Right lobe of liver (tissue), 6 donors: ENCODE measurements at regions not wholly inside any gene's neighbourhood (a gene's known extent, or its start where the extent isn't known, plus 50 kb on each side); places are given as distances from the start of the nearest gene placed in this dataset.

ENCODE experiments used
- ATAC-seq, 4 donors: fragments of 200-7000 bp; cut with Tn5 transposase; one replicate each; pipeline ENCODE4 v1.9.1; 2020; ENCODE audit warnings: mild to moderate bottlenecking in 4 of 4, moderate library complexity in 4 of 4
- DNase-seq, 3 donors: peaks; one replicate each; pipeline ENCODE4 v3.0.0-alpha.2; 2020
- H3K27ac ChIP-seq, 3 donors: fragments of 200-600 bp; one replicate each; pipeline ENCODE4 v1.8.0; 2022
- H3K27me3 ChIP-seq, 2 donors: fragments of 200-600 bp; one replicate each; pipeline ENCODE4 v1.8.0; 2022
- H3K36me3 ChIP-seq, 4 donors: fragments of 200-600 bp; sonication (generic) in 1 of 4; one replicate each; pipeline versions ENCODE4 v1.5.1 to v1.8.0; 2017 to 2022; ENCODE audit warnings: control low read depth in 1 of 4
- H3K4me1 ChIP-seq, 4 donors: fragments of 200-600 bp; sonication (generic) in 1 of 4; one replicate each; pipeline versions ENCODE4 v1.5.1 to v1.8.0; 2017 to 2022; ENCODE audit warnings: control low read depth in 1 of 4
- H3K4me3 ChIP-seq, 3 donors: fragments of 200-600 bp; one replicate each; pipeline ENCODE4 v1.8.0; 2022
- H3K9me3 ChIP-seq, 4 donors: fragments of 200-600 bp; sonication (generic) in 1 of 4; one replicate each; pipeline versions ENCODE4 v1.5.1 to v1.8.0; 2017 to 2022; ENCODE audit warnings: control low read depth in 1 of 4
- CTCF ChIP-seq, 4 donors: fragments of 200-600 bp in 3 of 4; fragments of 450-650 bp in 1 of 4; IDR thresholded peaks; one replicate each; pipeline versions ENCODE4 v1.5.1 to v1.8.0; 2016 to 2022; ENCODE audit warnings: antibody characterized with exemption in 4 of 4, mild to moderate bottlenecking in 2 of 4
- POLR2A ChIP-seq: fragments of 450-650 bp; IDR thresholded peaks from one replicate; pipeline ENCODE4 v1.6.1; 2017; ENCODE audit warnings: antibody characterized with exemption, mild to moderate bottlenecking
- WGBS: methylation state at CpG from one replicate; pipeline ENCODE4 v1.1.6; 2018; ENCODE audit warnings: low coverage, low lambda C conversion rate; ENCODE audit not compliant: insufficient coverage; ENCODE audit errors: missing lambda C conversion rate; 5-methylcytosine and 5-hydroxymethylcytosine counted together
- intact Hi-C, 2 donors: fragments of 100-400 bp; cut with DNase I; formaldehyde crosslinking; loops; one replicate each; pipeline versions ENCODE4 v1.11.2 to v1.14.1; 2022
- donor health status: DM: no; HTN: yes; CAD: no.
- donor health status: DM: no; HTN: no; CAD: no.
- donor health status: DM: no; HTN: no; CAD: no.
- donor health status: DM: no; HTN: yes; CAD: no.
- donor health status: DM: no; HTN: yes; CAD: no.

- 64% methylated on average over 4 of the region's 5 CpGs for WGBS
- TF ChIP-seq CTCF (IDR thresholded peaks at IDR 0.05) (no peak), POLR2A (no peak)
- Histone ChIP-seq H3K9me3 (no peaks in the 10 kb centered on the region), H3K27ac (no peak overlapping the region), H3K4me1 (no peaks in the 10 kb centered on the region), H3K27me3 (no peaks in the 10 kb centered on the region), H3K4me3 (no peak overlapping the region), H3K36me3 (no peaks in the 10 kb centered on the region)
- DNase-seq: no peak
- no peak for ATAC-seq
- intact Hi-C loops: no loop called here
These were observed 807.1 kb downstream of the RNF144A start for GRCh38 chr2:7724336-7724735.

GRCh38 chr2:7725171-7725849 lies 808.1 kb downstream of the RNF144A start:
- H3K27me3 ChIP-seq: no peaks in the 10 kb centered on the region
- H3K4me3 ChIP-seq: no peak overlapping the region
- no peaks in the 10 kb centered on the region for H3K36me3 ChIP-seq
- intact Hi-C loops: no loop called here
- H3K9me3 ChIP-seq: no peaks in the 10 kb centered on the region
- no peak overlapping the region for H3K27ac ChIP-seq
- TF ChIP-seq POLR2A: no peak
- TF ChIP-seq CTCF (IDR thresholded peaks at IDR 0.05): peak; percentile 6 to 39 (median 24)
- no peak for DNase-seq
- WGBS: 17% methylated on average over 9 of the region's 9 CpGs
- H3K4me1 ChIP-seq: no peaks in the 10 kb centered on the region
- peak; percentile 57 to 74 (median 66) for ATAC-seq

GRCh38 chr2:7725850-7726242 lies 808.6 kb downstream of the RNF144A start:
- intact Hi-C loops: no loop called here
- H3K4me3 ChIP-seq: no peak overlapping the region
- TF ChIP-seq CTCF (IDR thresholded peaks at IDR 0.05) (no peak), POLR2A (no peak)
- no peak for DNase-seq
- H3K27ac ChIP-seq: no peak overlapping the region
- no peaks in the 10 kb centered on the region for H3K4me1 ChIP-seq
- ATAC-seq: no peak
- no peaks in the 10 kb centered on the region for H3K27me3 ChIP-seq
- H3K9me3 ChIP-seq: no peaks in the 10 kb centered on the region
- whole genome bisulfite sequencing: 77% methylated on average over 1 of the region's 1 CpG
- H3K36me3 ChIP-seq: no peaks in the 10 kb centered on the region

GRCh38 chr2:7726989-7727388 lies 809.8 kb downstream of the RNF144A start:
- Histone ChIP-seq H3K27me3 (no peaks in the 10 kb centered on the region), H3K4me3 (no peak overlapping the region), H3K27ac (no peak overlapping the region), H3K36me3 (no peaks in the 10 kb centered on the region), H3K4me1 (no peaks in the 10 kb centered on the region), H3K9me3 (no peaks in the 10 kb centered on the region)
- 80% methylated on average over 3 of the region's 3 CpGs for WGBS
- DNase-seq (no peak), ATAC-seq (no peak)
- intact Hi-C loops: no loop called here
- TF ChIP-seq CTCF (IDR thresholded peaks at IDR 0.05): no peak
- no peak for TF ChIP-seq POLR2A

- intact Hi-C loops: no loop called here
- 84% methylated on average over 7 of the region's 8 CpGs for whole genome bisulfite sequencing
- Histone ChIP-seq H3K9me3 (no peaks in the 10 kb centered on the region), H3K4me1 (no peaks in the 10 kb centered on the region), H3K27me3 (no peaks in the 10 kb centered on the region), H3K4me3 (no peak overlapping the region), H3K27ac (no peak overlapping the region), H3K36me3 (no peaks in the 10 kb centered on the region)
- TF ChIP-seq CTCF (IDR thresholded peaks at IDR 0.05): no peak
- TF ChIP-seq POLR2A: no peak
- DNase-seq (no peak), ATAC-seq (no peak)
These were observed 811.2 kb downstream of the RNF144A start for GRCh38 chr2:7728388-7728787.
